ENCODE measurements at regions not wholly inside any gene's neighbourhood (a gene's known extent, or its start where the extent isn't known, plus 50 kb on each side); places are given as distances from the start of the nearest gene placed in this dataset.

GRCh38 chr2:219830353-219830738 lies 202.9 kb downstream of the SLC4A3 start:
- no peaks in the 10 kb centered on the region for H3K27me3 ChIP-seq
- ATAC-seq (no peak), DNase-seq (no peak)
- H3K4me3 ChIP-seq, result no peak overlapping the region
- H3K4me1 ChIP-seq, result no peaks in the 10 kb centered on the region
- TF ChIP-seq, protein P1, sequence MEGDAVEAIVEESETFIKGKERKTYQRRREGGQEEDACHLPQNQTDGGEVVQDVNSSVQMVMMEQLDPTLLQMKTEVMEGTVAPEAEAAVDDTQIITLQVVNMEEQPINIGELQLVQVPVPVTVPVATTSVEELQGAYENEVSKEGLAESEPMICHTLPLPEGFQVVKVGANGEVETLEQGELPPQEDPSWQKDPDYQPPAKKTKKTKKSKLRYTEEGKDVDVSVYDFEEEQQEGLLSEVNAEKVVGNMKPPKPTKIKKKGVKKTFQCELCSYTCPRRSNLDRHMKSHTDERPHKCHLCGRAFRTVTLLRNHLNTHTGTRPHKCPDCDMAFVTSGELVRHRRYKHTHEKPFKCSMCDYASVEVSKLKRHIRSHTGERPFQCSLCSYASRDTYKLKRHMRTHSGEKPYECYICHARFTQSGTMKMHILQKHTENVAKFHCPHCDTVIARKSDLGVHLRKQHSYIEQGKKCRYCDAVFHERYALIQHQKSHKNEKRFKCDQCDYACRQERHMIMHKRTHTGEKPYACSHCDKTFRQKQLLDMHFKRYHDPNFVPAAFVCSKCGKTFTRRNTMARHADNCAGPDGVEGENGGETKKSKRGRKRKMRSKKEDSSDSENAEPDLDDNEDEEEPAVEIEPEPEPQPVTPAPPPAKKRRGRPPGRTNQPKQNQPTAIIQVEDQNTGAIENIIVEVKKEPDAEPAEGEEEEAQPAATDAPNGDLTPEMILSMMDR (IDR thresholded peaks at IDR 0.05), result no peak
- no peaks in the 10 kb centered on the region for H3K9me3 ChIP-seq
- no peaks in the 10 kb centered on the region for H3K36me3 ChIP-seq
- H3K27ac ChIP-seq, result no peak overlapping the region
- intact Hi-C loops (cut with DNase I), result no loop called here

- Histone ChIP-seq H3K9me3 (no peaks in the 10 kb centered on the region), H3K4me1 (no peaks in the 10 kb centered on the region), H3K27me3 (no peaks in the 10 kb centered on the region), H3K36me3 (no peaks in the 10 kb centered on the region), H3K27ac (no peak overlapping the region), H3K4me3 (no peak overlapping the region)
- DNase-seq (no peak), ATAC-seq (no peak)
- TF ChIP-seq, protein P1 (IDR thresholded peaks at IDR 0.05), result no peak
- intact Hi-C loops (cut with DNase I), result no loop called here
Measured at GRCh38 chr2:219831957-219832356, 204.5 kb downstream of the SLC4A3 start.

DNA sequence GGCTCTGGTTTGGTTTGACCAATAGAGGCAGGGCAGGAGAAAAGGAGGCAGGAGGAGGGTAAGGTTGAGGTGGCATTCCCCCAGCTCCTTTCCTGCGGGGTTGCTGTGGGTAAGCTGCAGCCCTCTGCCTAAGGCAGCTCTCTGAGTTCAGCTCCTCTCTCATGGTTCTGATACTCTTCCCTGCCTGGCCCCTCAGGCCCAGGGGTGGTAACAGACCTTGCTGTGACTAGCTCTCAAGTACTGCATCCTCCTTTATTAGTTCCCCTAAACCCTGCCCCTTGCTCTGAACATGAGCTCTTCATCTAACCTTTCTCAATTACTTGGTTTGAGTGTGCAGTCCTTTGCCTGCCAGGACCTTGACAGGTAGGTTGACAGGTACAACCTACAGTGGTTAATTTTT lies 205.5 kb downstream of the SLC4A3 start:
- H3K9me3 ChIP-seq, result no peaks in the 10 kb centered on the region
- H3K27me3 ChIP-seq, result no peaks in the 10 kb centered on the region
- TF ChIP-seq, protein P1 (IDR thresholded peaks at IDR 0.05), result no peak
- no peak overlapping the region for H3K27ac ChIP-seq
- H3K4me3 ChIP-seq, result no peak overlapping the region
- intact Hi-C loops (cut with DNase I), result no loop called here
- no peak for ATAC-seq
- H3K36me3 ChIP-seq, result no peaks in the 10 kb centered on the region
- no peak for DNase-seq
- H3K4me1 ChIP-seq, result no peaks in the 10 kb centered on the region

GRCh38 chr2:219835493-219835892 lies 208.1 kb downstream of the SLC4A3 start:
- Histone ChIP-seq H3K36me3 (no peaks in the 10 kb centered on the region), H3K27me3 (no peaks in the 10 kb centered on the region), H3K9me3 (no peaks in the 10 kb centered on the region), H3K27ac (no peak overlapping the region), H3K4me3 (no peak overlapping the region), H3K4me1 (no peaks in the 10 kb centered on the region)
- intact Hi-C loops (cut with DNase I), result no loop called here
- DNase-seq (no peak), ATAC-seq (no peak)
- TF ChIP-seq, protein P1 (IDR thresholded peaks at IDR 0.05), result no peak

- Histone ChIP-seq H3K27me3 (no peaks in the 10 kb centered on the region), H3K4me3 (no peak overlapping the region), H3K27ac (no peak overlapping the region), H3K4me1 (no peaks in the 10 kb centered on the region), H3K9me3 (no peaks in the 10 kb centered on the region), H3K36me3 (no peaks in the 10 kb centered on the region)
- intact Hi-C loops (cut with DNase I), result no loop called here
- ATAC-seq (no peak), DNase-seq (no peak)
- TF ChIP-seq, protein P1 (IDR thresholded peaks at IDR 0.05), result peak; percentile 11
Measured at GRCh38 chr2:219836647-219837177, 209.3 kb downstream of the SLC4A3 start.

All from upper lobe of right lung (tissue), 1 donor.